T-helper 1 cell treated with Interleukin-12 subunit alpha and Interleukin-12 subunit beta and Interleukin-4 antibody, amounts not matched to agents 30 μg/mL and 1 μg/mL, for 36 hours (primary cell): ENCODE measurements at regions not wholly inside any gene's neighbourhood (a gene's known extent, or its start where the extent isn't known, plus 50 kb on each side); places are given as distances from the start of the nearest gene placed in this dataset.

Experiments
- H3K27ac Mint-ChIP-seq: one replicate; pipeline ENCODE4 v1.8.0; 2021; ENCODE audit warnings: mild to moderate bottlenecking, mixed read lengths
- H3K27me3 Mint-ChIP-seq: one replicate; pipeline ENCODE4 v1.8.0; 2021; ENCODE audit warnings: low read depth, mixed read lengths
- H3K36me3 Mint-ChIP-seq: one replicate; pipeline ENCODE4 v1.8.0; 2021; ENCODE audit warnings: low read depth, mixed read lengths
- H3K4me1 Mint-ChIP-seq: one replicate; pipeline ENCODE4 v1.8.0; 2021; ENCODE audit warnings: low read depth, mixed read lengths
- H3K4me3 Mint-ChIP-seq: one replicate; pipeline ENCODE4 v1.8.0; 2021; ENCODE audit warnings: mild to moderate bottlenecking, moderate library complexity, mixed read lengths
- H3K9me3 Mint-ChIP-seq: one replicate; pipeline ENCODE4 v1.8.0; 2021; ENCODE audit warnings: mixed read lengths

GRCh38 chr16:86167061-86167460 is 268.1 kb downstream of the IRF8 start:
- H3K4me3 Mint-ChIP-seq = no peak overlapping the region
- peaks cover 16% of the 10 kb centered on the region for H3K9me3 Mint-ChIP-seq
- no peaks in the 10 kb centered on the region for H3K36me3 Mint-ChIP-seq
- H3K27ac Mint-ChIP-seq = no peak overlapping the region
- no peaks in the 10 kb centered on the region for H3K27me3 Mint-ChIP-seq
- H3K4me1 Mint-ChIP-seq = peaks cover 1% of the 10 kb centered on the region

GRCh38 chr16:86170720-86171119 is 271.8 kb downstream of the IRF8 start:
- no peak overlapping the region for H3K4me3 Mint-ChIP-seq
- no peak overlapping the region for H3K27ac Mint-ChIP-seq
- H3K9me3 Mint-ChIP-seq = peaks cover 4% of the 10 kb centered on the region
- H3K27me3 Mint-ChIP-seq = no peaks in the 10 kb centered on the region
- no peaks in the 10 kb centered on the region for H3K36me3 Mint-ChIP-seq
- peaks cover 1% of the 10 kb centered on the region for H3K4me1 Mint-ChIP-seq

DNA sequence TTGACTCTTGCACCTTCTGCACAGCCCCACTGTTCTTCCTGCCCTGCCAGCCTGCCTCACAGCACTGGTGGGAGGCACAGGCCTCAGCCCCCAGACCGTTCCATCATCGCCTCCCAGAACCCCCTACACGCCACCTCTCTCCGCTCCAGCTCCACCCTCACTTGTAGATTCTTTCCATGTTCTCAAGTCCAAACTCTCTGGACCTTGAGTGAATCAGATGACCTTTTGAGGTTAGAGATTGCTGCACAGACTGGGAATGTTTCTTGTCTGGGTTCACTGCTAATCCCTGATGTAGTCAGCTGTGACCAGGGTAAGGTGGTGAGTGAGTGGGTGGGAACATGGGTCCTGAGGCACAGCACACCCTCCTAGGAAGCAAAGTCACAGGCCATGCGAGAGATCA is 272.4 kb downstream of the IRF8 start:
- Mint-ChIP-seq H3K4me1 (peaks cover 1% of the 10 kb centered on the region), H3K27me3 (no peaks in the 10 kb centered on the region), H3K9me3 (no peaks in the 10 kb centered on the region), H3K36me3 (no peaks in the 10 kb centered on the region), H3K4me3 (no peak overlapping the region), H3K27ac (no peak overlapping the region)

GRCh38 chr16:86175816-86176215 is 276.9 kb downstream of the IRF8 start:
- Mint-ChIP-seq H3K4me3 (no peak overlapping the region), H3K4me1 (no peaks in the 10 kb centered on the region), H3K9me3 (no peaks in the 10 kb centered on the region), H3K36me3 (no peaks in the 10 kb centered on the region), H3K27me3 (no peaks in the 10 kb centered on the region), H3K27ac (no peak overlapping the region)

DNA sequence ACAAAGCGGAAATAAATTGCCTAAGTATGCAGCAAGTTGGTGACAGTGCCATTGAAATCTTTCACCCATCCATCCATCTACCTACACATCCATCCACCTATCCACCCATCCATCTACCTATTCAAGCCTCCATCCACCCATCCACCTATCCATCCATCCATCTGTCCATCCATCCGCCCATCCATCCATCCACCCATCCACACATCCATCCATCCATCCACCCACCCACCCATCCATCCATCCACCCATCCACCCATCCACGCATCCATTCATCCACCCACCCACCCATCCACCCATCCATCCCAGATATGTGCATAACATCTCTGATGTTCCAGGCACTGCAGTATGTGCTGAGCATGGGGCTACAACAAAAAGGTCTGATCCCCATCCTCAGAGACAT is 277.5 kb downstream of the IRF8 start:
- no peaks in the 10 kb centered on the region for H3K27me3 Mint-ChIP-seq
- H3K36me3 Mint-ChIP-seq = no peaks in the 10 kb centered on the region
- H3K27ac Mint-ChIP-seq = no peak overlapping the region
- no peak overlapping the region for H3K4me3 Mint-ChIP-seq
- H3K9me3 Mint-ChIP-seq = no peaks in the 10 kb centered on the region
- no peaks in the 10 kb centered on the region for H3K4me1 Mint-ChIP-seq

DNA sequence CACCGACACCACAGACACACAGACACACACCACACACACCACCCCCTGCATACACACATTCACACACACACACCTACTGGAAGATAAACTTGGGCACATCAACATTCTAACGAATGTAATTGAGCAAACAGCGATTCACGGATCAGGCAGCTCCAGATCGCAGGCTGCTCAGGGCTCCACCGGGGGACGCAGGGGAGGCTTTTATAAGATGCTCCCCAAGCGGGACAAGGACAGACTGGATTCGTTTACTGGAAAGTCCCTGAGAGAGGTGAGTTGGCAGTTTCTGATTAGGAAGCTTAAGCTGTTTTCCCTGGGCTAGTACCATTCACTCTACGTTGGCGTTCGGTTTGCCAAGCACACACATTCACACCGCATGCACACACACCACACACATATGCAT is 281.3 kb downstream of the IRF8 start:
- Mint-ChIP-seq H3K4me1 (no peaks in the 10 kb centered on the region), H3K4me3 (no peak overlapping the region), H3K27ac (no peak overlapping the region), H3K9me3 (no peaks in the 10 kb centered on the region), H3K27me3 (no peaks in the 10 kb centered on the region), H3K36me3 (no peaks in the 10 kb centered on the region)

DNA sequence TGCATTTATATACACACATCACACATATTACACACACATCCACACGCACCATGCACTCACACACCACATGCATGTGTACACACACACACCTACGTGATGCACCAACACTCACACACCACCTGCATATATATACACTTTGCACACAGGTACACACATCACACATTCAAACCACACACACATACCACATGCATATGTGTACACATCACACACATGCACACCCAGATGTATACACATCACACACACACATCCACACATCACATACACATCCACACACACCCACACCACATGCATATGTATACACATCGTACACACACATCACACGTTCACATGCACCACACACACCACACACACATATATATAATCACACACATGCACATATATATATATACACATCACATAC is 281.8 kb downstream of the IRF8 start:
- Mint-ChIP-seq H3K9me3 (no peaks in the 10 kb centered on the region), H3K4me1 (no peaks in the 10 kb centered on the region), H3K36me3 (no peaks in the 10 kb centered on the region), H3K27me3 (no peaks in the 10 kb centered on the region), H3K27ac (no peak overlapping the region), H3K4me3 (no peak overlapping the region)

GRCh38 chr16:86181526-86181925 is 282.6 kb downstream of the IRF8 start:
- Mint-ChIP-seq H3K27ac (no peak overlapping the region), H3K36me3 (no peaks in the 10 kb centered on the region), H3K27me3 (no peaks in the 10 kb centered on the region), H3K4me1 (no peaks in the 10 kb centered on the region), H3K4me3 (no peak overlapping the region), H3K9me3 (no peaks in the 10 kb centered on the region)

GRCh38 chr16:86184185-86184584 is 285.2 kb downstream of the IRF8 start:
- H3K27me3 Mint-ChIP-seq = no peaks in the 10 kb centered on the region
- no peak overlapping the region for H3K27ac Mint-ChIP-seq
- H3K36me3 Mint-ChIP-seq = no peaks in the 10 kb centered on the region
- no peak overlapping the region for H3K4me3 Mint-ChIP-seq
- H3K4me1 Mint-ChIP-seq = no peaks in the 10 kb centered on the region
- no peaks in the 10 kb centered on the region for H3K9me3 Mint-ChIP-seq

DNA sequence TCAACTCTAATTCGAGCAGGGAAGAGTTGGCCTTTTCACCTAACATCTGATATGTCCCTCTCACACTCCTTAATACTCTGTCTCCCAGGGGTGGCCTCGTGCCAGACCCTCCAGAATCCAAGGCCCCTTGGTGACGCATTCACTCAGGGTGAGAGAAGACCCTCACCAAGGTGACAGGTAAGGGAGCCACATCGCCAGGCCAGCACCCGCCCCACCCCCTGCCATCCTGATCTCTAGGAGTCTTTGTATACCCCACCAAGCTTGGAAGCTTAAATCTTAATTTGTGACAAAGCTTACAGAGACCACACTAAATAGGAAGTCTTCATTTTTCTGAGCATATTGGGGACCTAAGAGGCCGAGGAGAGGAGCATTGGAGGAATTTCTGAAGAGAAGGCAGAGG is 286.1 kb downstream of the IRF8 start:
- no peak overlapping the region for H3K4me3 Mint-ChIP-seq
- H3K4me1 Mint-ChIP-seq = no peaks in the 10 kb centered on the region
- H3K9me3 Mint-ChIP-seq = no peaks in the 10 kb centered on the region
- H3K36me3 Mint-ChIP-seq = no peaks in the 10 kb centered on the region
- H3K27ac Mint-ChIP-seq = no peak overlapping the region
- H3K27me3 Mint-ChIP-seq = no peaks in the 10 kb centered on the region

DNA sequence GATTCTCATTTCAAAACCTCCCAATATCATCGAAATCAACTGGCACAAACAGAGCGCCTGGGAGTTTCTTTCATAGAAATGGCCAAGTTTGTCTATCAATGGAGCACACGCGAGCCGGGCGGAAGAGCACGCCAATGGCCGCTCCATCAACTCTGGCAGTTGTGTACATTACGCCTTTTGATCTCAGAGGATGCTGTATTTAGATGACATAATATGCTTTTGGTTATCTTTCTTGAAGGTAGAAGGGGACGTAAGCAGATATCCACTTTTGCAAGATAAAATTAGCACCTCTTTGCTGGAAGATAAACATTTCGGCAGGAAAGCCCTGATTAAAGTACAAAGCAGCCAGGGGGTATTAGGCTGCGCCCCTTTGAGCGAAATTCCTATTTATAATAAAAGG is 287.4 kb downstream of the IRF8 start:
- Mint-ChIP-seq H3K9me3 (no peaks in the 10 kb centered on the region), H3K27me3 (peaks cover 3% of the 10 kb centered on the region), H3K27ac (no peak overlapping the region), H3K36me3 (no peaks in the 10 kb centered on the region), H3K4me3 (no peak overlapping the region), H3K4me1 (no peaks in the 10 kb centered on the region)

GRCh38 chr16:86189934-86190333 is 291.0 kb downstream of the IRF8 start:
- H3K4me3 Mint-ChIP-seq = no peak overlapping the region
- no peaks in the 10 kb centered on the region for H3K4me1 Mint-ChIP-seq
- peaks cover 10% of the 10 kb centered on the region for H3K27me3 Mint-ChIP-seq
- no peaks in the 10 kb centered on the region for H3K9me3 Mint-ChIP-seq
- H3K27ac Mint-ChIP-seq = no peak overlapping the region
- no peaks in the 10 kb centered on the region for H3K36me3 Mint-ChIP-seq

- H3K4me3 Mint-ChIP-seq = no peak overlapping the region
- no peaks in the 10 kb centered on the region for H3K36me3 Mint-ChIP-seq
- H3K27me3 Mint-ChIP-seq = peaks cover 23% of the 10 kb centered on the region
- no peak overlapping the region for H3K27ac Mint-ChIP-seq
- no peaks in the 10 kb centered on the region for H3K4me1 Mint-ChIP-seq
- H3K9me3 Mint-ChIP-seq = no peaks in the 10 kb centered on the region
Observed at GRCh38 chr16:86191663-86192062, 292.7 kb downstream of the IRF8 start.

DNA sequence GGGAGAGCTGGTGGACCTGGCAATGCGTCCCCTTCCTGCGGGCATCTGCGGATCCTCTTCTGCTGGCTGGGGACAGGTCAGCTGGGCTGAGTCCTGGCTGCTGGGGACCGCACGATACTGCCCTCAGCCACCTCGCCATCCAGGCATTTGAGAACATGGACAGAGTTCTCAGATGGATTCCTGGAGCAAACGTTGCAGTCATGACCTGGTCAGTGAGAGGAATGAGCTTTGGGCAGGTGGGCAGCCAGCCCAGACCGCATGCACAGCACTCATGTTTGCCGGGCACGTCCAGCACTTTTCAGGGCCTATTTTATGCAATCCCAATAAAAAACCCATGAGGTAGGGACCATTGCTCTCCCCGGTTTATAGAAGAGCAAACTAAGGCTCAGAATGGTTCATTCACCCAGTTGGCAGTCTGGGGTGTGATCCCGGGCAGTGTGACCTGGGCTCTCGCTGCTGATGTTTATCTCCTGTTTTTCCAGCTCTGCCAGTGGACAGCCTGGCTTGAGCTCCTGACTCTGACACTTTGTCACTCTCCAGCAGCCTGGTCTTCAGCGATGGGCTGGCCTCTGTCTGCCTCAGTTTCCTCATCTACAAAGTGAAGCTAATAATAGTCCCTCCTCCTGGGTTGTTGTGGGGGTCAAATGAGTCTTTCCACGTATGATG is 294.7 kb downstream of the IRF8 start:
- no peaks in the 10 kb centered on the region for H3K4me1 Mint-ChIP-seq
- H3K27ac Mint-ChIP-seq = no peak overlapping the region
- H3K27me3 Mint-ChIP-seq = peaks cover 41% of the 10 kb centered on the region
- H3K9me3 Mint-ChIP-seq = no peaks in the 10 kb centered on the region
- no peaks in the 10 kb centered on the region for H3K36me3 Mint-ChIP-seq
- H3K4me3 Mint-ChIP-seq = no peak overlapping the region

GRCh38 chr16:86195863-86196630 is 297.1 kb downstream of the IRF8 start:
- H3K9me3 Mint-ChIP-seq = no peaks in the 10 kb centered on the region
- H3K27me3 Mint-ChIP-seq = peaks cover 64% of the 10 kb centered on the region

More at GRCh38 chr16:86195863-86196630, 297.1 kb downstream of the IRF8 start:
- no peaks in the 10 kb centered on the region for H3K4me1 Mint-ChIP-seq
- no peaks in the 10 kb centered on the region for H3K36me3 Mint-ChIP-seq
- H3K27ac Mint-ChIP-seq = no peak overlapping the region
- H3K4me3 Mint-ChIP-seq = no peak overlapping the region
